ENCODE measurements at regions not wholly inside any gene's neighbourhood (a gene's known extent, or its start where the extent isn't known, plus 50 kb on each side); places are given as distances from the start of the nearest gene placed in this dataset.

DNA sequence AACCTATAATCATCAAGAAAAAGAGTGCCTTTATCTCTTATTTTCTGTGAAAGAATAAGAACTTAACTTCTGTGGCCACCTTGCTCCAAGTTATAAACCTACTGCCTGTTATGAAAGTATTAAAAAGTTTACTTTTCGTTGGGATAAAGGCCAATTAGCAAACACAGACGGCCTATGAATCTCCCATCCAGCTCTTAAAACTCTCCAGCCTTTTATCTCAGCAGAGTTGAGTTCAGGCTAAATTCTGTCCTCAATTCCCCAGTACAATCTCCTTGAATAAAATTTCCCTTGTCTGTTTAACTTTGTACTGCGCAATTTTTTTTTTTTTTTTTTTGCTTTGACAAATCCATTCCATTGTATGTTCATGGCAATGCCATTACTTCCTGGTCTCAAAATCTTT, 1058.4 kb downstream of the SLITRK5 start:
- Histone ChIP-seq H3K9me3 (ENCODE audit: control extremely low read depth in 1 of 5, control insufficient read depth in 4 of 5, insufficient read depth in 2 of 5, low read depth in 1 of 5, low read length in 4 of 5) (peaks cover 0 to 11% (median 6%) of the 10 kb centered on the region in 5 experiments), H3K4me3 (ENCODE audit: control insufficient read depth in 1 of 7, extremely low read depth in 1 of 7, insufficient read depth in 4 of 7, low read depth in 2 of 7, low read length in 6 of 7) (no peak overlapping the region), H3K27me3 (replicated peaks in 2 of 5; ENCODE audit: control insufficient read depth in 4 of 5, insufficient read depth in 5 of 5, low read length in 4 of 5) (no peaks in the 10 kb centered on the region), H3K4me1 (ENCODE audit: control extremely low read depth in 1 of 4, control insufficient read depth in 4 of 4, insufficient read depth in 4 of 4, low read length in 3 of 4) (no peaks in the 10 kb centered on the region), H3K27ac (ENCODE audit: insufficient read depth in 1 of 2, low read depth in 1 of 2, low read length in 2 of 2, poor library complexity in 1 of 2, severe bottlenecking in 2 of 2) (no peak overlapping the region), H3K36me3 (ENCODE audit: control insufficient read depth in 4 of 4, insufficient read depth in 4 of 4, low read length in 3 of 4) (no peaks in the 10 kb centered on the region)
- WGBS (ENCODE audit: insufficient coverage): 94% methylated on average over 2 of the region's 3 CpGs
- DNase-seq: no peak
- ChIA-PET POLR2A (no interaction called here), CTCF (no interaction called here)

DNA sequence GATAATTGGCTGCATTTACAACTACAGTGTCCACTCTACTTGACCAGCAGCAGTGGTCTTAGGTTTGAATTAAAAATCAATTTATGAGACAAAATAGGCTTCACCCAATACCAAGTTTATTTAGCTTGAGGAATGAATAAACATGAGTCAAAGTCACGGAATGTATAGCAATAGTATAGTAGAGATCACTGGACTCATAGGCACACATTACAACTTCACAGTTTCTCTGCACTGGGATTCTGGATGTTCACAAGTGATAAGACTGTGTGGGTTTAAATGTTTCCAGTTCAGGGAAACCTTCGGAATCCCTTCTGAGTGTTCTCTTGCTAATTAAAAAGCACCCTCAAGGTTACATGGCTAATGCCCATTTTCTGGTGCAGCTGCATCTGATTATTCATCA, 1064.9 kb downstream of the SLITRK5 start:
- POLR2A ChIA-PET: no interaction called here
- Histone ChIP-seq H3K9me3 (ENCODE audit: control extremely low read depth in 1 of 5, control insufficient read depth in 4 of 5, insufficient read depth in 2 of 5, low read depth in 1 of 5, low read length in 4 of 5) (peaks cover 0 to 1% (median 0%) of the 10 kb centered on the region in 5 experiments), H3K27ac (ENCODE audit: insufficient read depth in 1 of 2, low read depth in 1 of 2, low read length in 2 of 2, poor library complexity in 1 of 2, severe bottlenecking in 2 of 2) (no peak overlapping the region), H3K4me3 (ENCODE audit: control insufficient read depth in 1 of 7, extremely low read depth in 1 of 7, insufficient read depth in 4 of 7, low read depth in 2 of 7, low read length in 6 of 7) (no peak overlapping the region), H3K4me1 (ENCODE audit: control extremely low read depth in 1 of 4, control insufficient read depth in 4 of 4, insufficient read depth in 4 of 4, low read length in 3 of 4) (no peaks in the 10 kb centered on the region), H3K27me3 (replicated peaks in 2 of 5; ENCODE audit: control insufficient read depth in 4 of 5, insufficient read depth in 5 of 5, low read length in 4 of 5) (no peaks in the 10 kb centered on the region), H3K36me3 (ENCODE audit: control insufficient read depth in 4 of 4, insufficient read depth in 4 of 4, low read length in 3 of 4) (no peaks in the 10 kb centered on the region)
- WGBS (ENCODE audit: insufficient coverage): no CpG with 5 or more reads among the region's 2 CpGs
- no peak for DNase-seq
- CTCF ChIA-PET: no interaction called here

- CTCF ChIA-PET: interaction anchor here (1.2 kb wide), 1 partner anchor 13 kb away, joined by 5 read pairs; no protein-coding TSS in a partner anchor
- Histone ChIP-seq H3K9me3 (ENCODE audit: control extremely low read depth in 1 of 5, control insufficient read depth in 4 of 5, insufficient read depth in 2 of 5, low read depth in 1 of 5, low read length in 4 of 5) (peaks cover 0 to 5% (median 0%) of the 10 kb centered on the region in 5 experiments), H3K27me3 (replicated peaks in 2 of 5; ENCODE audit: control insufficient read depth in 4 of 5, insufficient read depth in 5 of 5, low read length in 4 of 5) (no peaks in the 10 kb centered on the region), H3K4me1 (ENCODE audit: control extremely low read depth in 1 of 4, control insufficient read depth in 4 of 4, insufficient read depth in 4 of 4, low read length in 3 of 4) (no peaks in the 10 kb centered on the region), H3K36me3 (ENCODE audit: control insufficient read depth in 4 of 4, insufficient read depth in 4 of 4, low read length in 3 of 4) (no peaks in the 10 kb centered on the region), H3K27ac (ENCODE audit: insufficient read depth in 1 of 2, low read depth in 1 of 2, low read length in 2 of 2, poor library complexity in 1 of 2, severe bottlenecking in 2 of 2) (no peak overlapping the region), H3K4me3 (ENCODE audit: control insufficient read depth in 1 of 7, extremely low read depth in 1 of 7, insufficient read depth in 4 of 7, low read depth in 2 of 7, low read length in 6 of 7) (no peak overlapping the region)
- 95% methylated on average over 3 of the region's 4 CpGs for WGBS (ENCODE audit: insufficient coverage)
- DNase-seq: no peak
- POLR2A ChIA-PET: no interaction called here
Measured at GRCh38 chr13:88739195-88739594, 1068.0 kb downstream of the SLITRK5 start.

DNA sequence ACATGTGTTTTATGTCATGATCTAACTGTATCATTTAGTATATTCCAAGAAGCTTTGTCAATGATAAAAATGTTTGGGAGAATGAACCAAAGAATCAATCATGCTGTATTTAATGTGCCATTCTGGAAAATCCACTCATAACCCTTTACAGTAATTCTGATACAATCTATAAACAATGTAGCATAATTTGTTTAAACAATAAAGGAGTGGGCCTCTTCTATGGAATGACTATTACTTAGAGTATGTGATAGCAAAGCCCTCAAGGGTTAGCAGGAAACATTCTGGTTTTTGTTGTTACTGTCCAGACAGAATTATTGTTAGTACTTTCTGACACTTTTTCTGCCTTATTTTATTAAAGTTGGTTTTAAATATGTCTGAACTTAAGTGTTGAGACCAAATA, 1073.1 kb downstream of the SLITRK5 start:
- POLR2A ChIA-PET: no interaction called here
- CTCF ChIA-PET: no interaction called here
- Histone ChIP-seq H3K36me3 (ENCODE audit: control insufficient read depth in 4 of 4, insufficient read depth in 4 of 4, low read length in 3 of 4) (no peaks in the 10 kb centered on the region), H3K4me3 (ENCODE audit: control insufficient read depth in 1 of 7, extremely low read depth in 1 of 7, insufficient read depth in 4 of 7, low read depth in 2 of 7, low read length in 6 of 7) (no peak overlapping the region), H3K9me3 (ENCODE audit: control extremely low read depth in 1 of 5, control insufficient read depth in 4 of 5, insufficient read depth in 2 of 5, low read depth in 1 of 5, low read length in 4 of 5) (peaks cover 0 to 3% (median 0%) of the 10 kb centered on the region in 5 experiments), H3K27me3 (replicated peaks in 2 of 5; ENCODE audit: control insufficient read depth in 4 of 5, insufficient read depth in 5 of 5, low read length in 4 of 5) (no peaks in the 10 kb centered on the region), H3K27ac (ENCODE audit: insufficient read depth in 1 of 2, low read depth in 1 of 2, low read length in 2 of 2, poor library complexity in 1 of 2, severe bottlenecking in 2 of 2) (no peak overlapping the region), H3K4me1 (ENCODE audit: control extremely low read depth in 1 of 4, control insufficient read depth in 4 of 4, insufficient read depth in 4 of 4, low read length in 3 of 4) (peaks cover 0 to 7% (median 3%) of the 10 kb centered on the region in 4 experiments)
- DNase-seq: no peak

- H3K27me3 ChIP-seq (replicated peaks in 2 of 5; ENCODE audit: control insufficient read depth in 4 of 5, insufficient read depth in 5 of 5, low read length in 4 of 5): no peaks in the 10 kb centered on the region
- H3K4me1 ChIP-seq (ENCODE audit: control extremely low read depth in 1 of 4, control insufficient read depth in 4 of 4, insufficient read depth in 4 of 4, low read length in 3 of 4): peaks cover 0 to 13% (median 4%) of the 10 kb centered on the region in 4 experiments
- DNase-seq: no peak
- ChIA-PET CTCF (no interaction called here), POLR2A (no interaction called here)
- H3K27ac ChIP-seq (ENCODE audit: insufficient read depth in 1 of 2, low read depth in 1 of 2, low read length in 2 of 2, poor library complexity in 1 of 2, severe bottlenecking in 2 of 2): no peak overlapping the region
- H3K36me3 ChIP-seq (ENCODE audit: control insufficient read depth in 4 of 4, insufficient read depth in 4 of 4, low read length in 3 of 4): no peaks in the 10 kb centered on the region
- H3K4me3 ChIP-seq (ENCODE audit: control insufficient read depth in 1 of 7, extremely low read depth in 1 of 7, insufficient read depth in 4 of 7, low read depth in 2 of 7, low read length in 6 of 7): no peak overlapping the region
- peaks cover 0 to 3% (median 0%) of the 10 kb centered on the region in 5 experiments for H3K9me3 ChIP-seq (ENCODE audit: control extremely low read depth in 1 of 5, control insufficient read depth in 4 of 5, insufficient read depth in 2 of 5, low read depth in 1 of 5, low read length in 4 of 5)
Measured at GRCh38 chr13:88745011-88745410, 1073.8 kb downstream of the SLITRK5 start.

- no peaks in the 10 kb centered on the region for H3K27me3 ChIP-seq (replicated peaks in 2 of 5; ENCODE audit: control insufficient read depth in 4 of 5, insufficient read depth in 5 of 5, low read length in 4 of 5)
- peaks cover 0 to 13% (median 4%) of the 10 kb centered on the region in 4 experiments for H3K4me1 ChIP-seq (ENCODE audit: control extremely low read depth in 1 of 4, control insufficient read depth in 4 of 4, insufficient read depth in 4 of 4, low read length in 3 of 4)
- no CpG with 5 or more reads among the region's 1 CpG for WGBS (ENCODE audit: insufficient coverage)
- H3K36me3 ChIP-seq (ENCODE audit: control insufficient read depth in 4 of 4, insufficient read depth in 4 of 4, low read length in 3 of 4): no peaks in the 10 kb centered on the region
- no peaks in the 10 kb centered on the region for H3K9me3 ChIP-seq (ENCODE audit: control extremely low read depth in 1 of 5, control insufficient read depth in 4 of 5, insufficient read depth in 2 of 5, low read depth in 1 of 5, low read length in 4 of 5)
- ChIA-PET POLR2A (no interaction called here), CTCF (interaction anchor here (1.4 kb wide), 1 partner anchor 13 kb away, joined by 5 read pairs; no protein-coding TSS in a partner anchor)
- no peak overlapping the region for H3K27ac ChIP-seq (ENCODE audit: insufficient read depth in 1 of 2, low read depth in 1 of 2, low read length in 2 of 2, poor library complexity in 1 of 2, severe bottlenecking in 2 of 2)
- H3K4me3 ChIP-seq (ENCODE audit: control insufficient read depth in 1 of 7, extremely low read depth in 1 of 7, insufficient read depth in 4 of 7, low read depth in 2 of 7, low read length in 6 of 7): no peak overlapping the region
- no peak for DNase-seq
Measured at GRCh38 chr13:88752041-88752440, 1080.9 kb downstream of the SLITRK5 start.

- ChIA-PET CTCF (no interaction called here), POLR2A (no interaction called here)
- 100% methylated on average over 1 of the region's 1 CpG for WGBS (ENCODE audit: insufficient coverage)
- Histone ChIP-seq H3K9me3 (ENCODE audit: control extremely low read depth in 1 of 5, control insufficient read depth in 4 of 5, insufficient read depth in 2 of 5, low read depth in 1 of 5, low read length in 4 of 5) (no peaks in the 10 kb centered on the region), H3K27me3 (replicated peaks in 2 of 5; ENCODE audit: control insufficient read depth in 4 of 5, insufficient read depth in 5 of 5, low read length in 4 of 5) (no peaks in the 10 kb centered on the region), H3K4me3 (ENCODE audit: control insufficient read depth in 1 of 7, extremely low read depth in 1 of 7, insufficient read depth in 4 of 7, low read depth in 2 of 7, low read length in 6 of 7) (no peak overlapping the region), H3K27ac (ENCODE audit: insufficient read depth in 1 of 2, low read depth in 1 of 2, low read length in 2 of 2, poor library complexity in 1 of 2, severe bottlenecking in 2 of 2) (no peak overlapping the region), H3K4me1 (ENCODE audit: control extremely low read depth in 1 of 4, control insufficient read depth in 4 of 4, insufficient read depth in 4 of 4, low read length in 3 of 4) (peaks cover 0 to 8% (median 1%) of the 10 kb centered on the region in 4 experiments), H3K36me3 (ENCODE audit: control insufficient read depth in 4 of 4, insufficient read depth in 4 of 4, low read length in 3 of 4) (no peaks in the 10 kb centered on the region)
- no peak for DNase-seq
Measured at GRCh38 chr13:88754141-88754540, 1083.0 kb downstream of the SLITRK5 start.
